ENCODE measurements at regions not wholly inside any gene's neighbourhood (a gene's known extent, or its start where the extent isn't known, plus 50 kb on each side); places are given as distances from the start of the nearest gene placed in this dataset.

DNA sequence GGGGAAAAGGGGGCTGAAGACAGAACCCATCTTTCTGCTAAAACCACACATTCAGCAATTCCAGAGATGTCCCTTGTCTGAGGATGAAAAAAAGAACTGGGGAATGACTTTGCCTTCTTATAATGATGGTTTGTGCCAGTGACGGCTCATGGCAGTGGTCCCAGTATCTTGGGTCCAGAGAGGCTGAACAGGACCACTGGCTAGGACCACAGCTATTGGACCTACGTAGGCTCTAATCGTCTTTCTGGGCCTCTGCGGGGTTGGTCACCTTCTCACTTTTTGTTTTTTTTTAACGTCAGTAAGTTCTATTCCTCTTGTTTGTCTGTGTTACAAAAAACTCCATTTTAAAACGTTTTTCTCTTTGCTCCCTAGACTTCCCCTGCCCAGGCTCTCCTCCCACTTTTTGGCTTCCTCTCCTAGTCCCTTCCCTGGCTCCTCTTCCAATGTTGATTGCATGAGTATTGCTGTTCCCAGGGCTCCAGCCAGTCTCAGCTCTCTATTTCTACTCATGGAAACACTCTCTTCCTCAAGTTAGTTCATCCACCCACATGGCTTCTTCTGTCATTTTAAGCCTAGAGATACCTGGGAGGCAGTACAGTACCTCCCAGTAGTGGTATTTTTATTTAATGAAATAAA lies 52.6 kb upstream of the STX18 start:
- DNase-seq, result no peak

GRCh38 chr4:4593596-4594284 lies 51.9 kb upstream of the STX18 start:
- no peak for DNase-seq

- DNase-seq, result no peak
These were observed 50.6 kb upstream of the STX18 start for GRCh38 chr4:4592414-4592813.
